Ammon's horn (tissue), 1 donor: ENCODE measurements at regions not wholly inside any gene's neighbourhood (a gene's known extent, or its start where the extent isn't known, plus 50 kb on each side); places are given as distances from the start of the nearest gene placed in this dataset.

Experiments
- DNase-seq: peaks from one replicate; pipeline ENCODE4 v3.0.0-alpha.2; 2016; ENCODE audit warnings: low spot score

- no peak for DNase-seq
Measured at GRCh38 chr2:64704161-64704560, 50.4 kb upstream of the SERTAD2 start.

GRCh38 chr2:64704996-64705395 is 51.3 kb upstream of the SERTAD2 start:
- no peak for DNase-seq

- DNase-seq, result no peak
Measured at GRCh38 chr2:64707276-64707675, 53.6 kb upstream of the SERTAD2 start.

- no peak for DNase-seq
Measured at GRCh38 chr2:64708829-64709228, 55.1 kb upstream of the SERTAD2 start.

- no peak for DNase-seq
Measured at GRCh38 chr2:64711252-64711800, 57.6 kb upstream of the SERTAD2 start.

- DNase-seq, result no peak
Measured at GRCh38 chr2:64713686-64714085, 60.0 kb upstream of the SERTAD2 start.

- peak; percentile 81 for DNase-seq
Measured at GRCh38 chr2:64716569-64716968, 62.9 kb upstream of the SERTAD2 start.

- DNase-seq, result no peak
Measured at GRCh38 chr2:64718250-64718885, 64.7 kb upstream of the SERTAD2 start.

GRCh38 chr2:64720535-64721319 is 67.0 kb upstream of the SERTAD2 start:
- no peak for DNase-seq

- DNase-seq, result no peak
Measured at GRCh38 chr2:64721320-64721623, 67.6 kb upstream of the SERTAD2 start.

GRCh38 chr2:64722291-64723044 is 68.8 kb upstream of the SERTAD2 start:
- DNase-seq, result no peak

GRCh38 chr2:64727013-64727767 is 73.5 kb upstream of the SERTAD2 start:
- DNase-seq, result peak; percentile 17

GRCh38 chr2:64727843-64728463 is 74.2 kb upstream of the SERTAD2 start:
- no peak for DNase-seq

- DNase-seq, result peak; percentile 89
Measured at GRCh38 chr2:64730551-64731262, 77.0 kb upstream of the SERTAD2 start.

- no peak for DNase-seq
Measured at GRCh38 chr2:64731263-64731643, 77.5 kb upstream of the SERTAD2 start.

- peak; percentile 29 for DNase-seq
Measured at GRCh38 chr2:64731746-64732145, 78.0 kb upstream of the SERTAD2 start.

- no peak for DNase-seq
Measured at GRCh38 chr2:64732146-64732545, 78.4 kb upstream of the SERTAD2 start.

- DNase-seq, result no peak
Measured at GRCh38 chr2:64735504-64735903, 81.8 kb upstream of the SERTAD2 start.

GRCh38 chr2:64737547-64737946 is 83.8 kb upstream of the SERTAD2 start:
- no peak for DNase-seq

- no peak for DNase-seq
Measured at GRCh38 chr2:64738026-64738425, 84.3 kb upstream of the SERTAD2 start.

GRCh38 chr2:64742678-64743077 is 89.0 kb upstream of the SERTAD2 start:
- no peak for DNase-seq
